Caco-2 (cell line): ENCODE measurements at regions not wholly inside any gene's neighbourhood (a gene's known extent, or its start where the extent isn't known, plus 50 kb on each side); places are given as distances from the start of the nearest gene placed in this dataset.

ENCODE experiments used
- BruUV-seq: library from RNA; stranded (reverse); fragments of 400-500 nt; replicated peaks from 2 replicates; lab custom pipeline; 2021; lab: Mats Ljungman, UMichigan
- CTCF ChIA-PET: fragments of 300-600 bp; sonication (Branson Sonifier 250); formaldehyde crosslinking; loops from one replicate; lab custom pipeline; 2022; ENCODE audit warnings: antibody characterized with exemption; lab: Charles Lee
- POLR2A ChIA-PET: fragments of 300-600 bp; sonication (Branson Sonifier 250); formaldehyde crosslinking; loops from one replicate; lab custom pipeline; 2022; ENCODE audit warnings: antibody characterized with exemption; lab: Charles Lee
- DNase-seq, 2 experiments: peaks; one replicate each; pipeline versions ENCODE4 v3.0.0 to v3.0.0-alpha.2; 2020 to 2022
- H3K27me3 ChIP-seq: replicated peaks from 2 replicates; pipeline ENCODE4 v1.6.0; 2011; ENCODE audit warnings: low read length; ENCODE audit not compliant: control insufficient read depth, insufficient read depth
- H3K36me3 ChIP-seq: 2 replicates; pipeline ENCODE4 v1.5.1; 2011; ENCODE audit warnings: low read length; ENCODE audit not compliant: control insufficient read depth, insufficient read depth
- H3K4me1 ChIP-seq: fragments of 250-450 bp; sonication (Bioruptor Pico); 2 replicates; pipeline ENCODE4 v1.5.1; 2020; ENCODE audit warnings: mild to moderate bottlenecking
- H3K4me3 ChIP-seq: 2 replicates; pipeline ENCODE4 v1.5.1; 2011; ENCODE audit warnings: low read depth, mild to moderate bottlenecking, control low read depth, low read length
- H3K9me3 ChIP-seq: fragments of 250-450 bp; sonication (Bioruptor Pico); 2 replicates; pipeline ENCODE4 v1.5.1; 2020; ENCODE audit warnings: mild to moderate bottlenecking, moderate library complexity
- H3K27ac Mint-ChIP-seq: one replicate; pipeline ENCODE4 v1.8.0; 2022; ENCODE audit warnings: mixed read lengths; ENCODE audit not compliant: unreplicated experiment
- H3K27me3 Mint-ChIP-seq: one replicate; pipeline ENCODE4 v1.8.0; 2022; ENCODE audit warnings: mixed read lengths; ENCODE audit not compliant: insufficient read depth, unreplicated experiment
- H3K36me3 Mint-ChIP-seq: one replicate; pipeline ENCODE4 v1.8.0; 2022; ENCODE audit warnings: mild to moderate bottlenecking, mixed read lengths; ENCODE audit not compliant: insufficient read depth, unreplicated experiment
- H3K4me1 Mint-ChIP-seq: one replicate; pipeline ENCODE4 v1.8.0; 2022; ENCODE audit warnings: low read depth, mixed read lengths; ENCODE audit not compliant: unreplicated experiment
- H3K4me3 Mint-ChIP-seq: one replicate; pipeline ENCODE4 v1.8.0; 2022; ENCODE audit warnings: mild to moderate bottlenecking, moderate library complexity, mixed read lengths; ENCODE audit not compliant: unreplicated experiment
- H3K9me3 Mint-ChIP-seq: one replicate; pipeline ENCODE4 v1.8.0; 2022; ENCODE audit warnings: mixed read lengths; ENCODE audit not compliant: unreplicated experiment
- intact Hi-C: fragments of 100-400 bp; cut with micrococcal nuclease; formaldehyde crosslinking; loops from one replicate; pipeline ENCODE4 v1.10.0; 2022; ENCODE audit not compliant: unreplicated experiment
- TF ChIP-seq, protein P1 (sequence below), 2 experiments: fragments of 200-600 bp in 1 of 2; IDR thresholded peaks; 1 replicate in 1 of 2; 2 replicates in 1 of 2; pipeline versions ENCODE4 v1.5.1 to v1.8.0; 2011 to 2022; ENCODE audit warnings: antibody characterized with exemption in 1 of 2, control low read depth in 1 of 2, inconsistent platforms in 1 of 2, low read depth in 1 of 2, low read length in 1 of 2, mild to moderate bottlenecking in 1 of 2, moderate library complexity in 1 of 2; ENCODE audit not compliant: insufficient read depth in 1 of 2, severe bottlenecking in 1 of 2, unreplicated experiment in 1 of 2

GRCh38 chr3:110955301-110955880 is 116.2 kb upstream of the NECTIN3 start:
- no peaks in the 10 kb centered on the region for H3K36me3 Mint-ChIP-seq
- no peaks in the 10 kb centered on the region for H3K36me3 ChIP-seq
- H3K4me3 ChIP-seq, result no peak overlapping the region
- TF ChIP-seq, protein P1, sequence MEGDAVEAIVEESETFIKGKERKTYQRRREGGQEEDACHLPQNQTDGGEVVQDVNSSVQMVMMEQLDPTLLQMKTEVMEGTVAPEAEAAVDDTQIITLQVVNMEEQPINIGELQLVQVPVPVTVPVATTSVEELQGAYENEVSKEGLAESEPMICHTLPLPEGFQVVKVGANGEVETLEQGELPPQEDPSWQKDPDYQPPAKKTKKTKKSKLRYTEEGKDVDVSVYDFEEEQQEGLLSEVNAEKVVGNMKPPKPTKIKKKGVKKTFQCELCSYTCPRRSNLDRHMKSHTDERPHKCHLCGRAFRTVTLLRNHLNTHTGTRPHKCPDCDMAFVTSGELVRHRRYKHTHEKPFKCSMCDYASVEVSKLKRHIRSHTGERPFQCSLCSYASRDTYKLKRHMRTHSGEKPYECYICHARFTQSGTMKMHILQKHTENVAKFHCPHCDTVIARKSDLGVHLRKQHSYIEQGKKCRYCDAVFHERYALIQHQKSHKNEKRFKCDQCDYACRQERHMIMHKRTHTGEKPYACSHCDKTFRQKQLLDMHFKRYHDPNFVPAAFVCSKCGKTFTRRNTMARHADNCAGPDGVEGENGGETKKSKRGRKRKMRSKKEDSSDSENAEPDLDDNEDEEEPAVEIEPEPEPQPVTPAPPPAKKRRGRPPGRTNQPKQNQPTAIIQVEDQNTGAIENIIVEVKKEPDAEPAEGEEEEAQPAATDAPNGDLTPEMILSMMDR (IDR thresholded peaks at IDR 0.05; ENCODE audit: insufficient read depth in 1 of 2, low read depth in 1 of 2, low read length in 1 of 2, severe bottlenecking in 1 of 2, unreplicated experiment in 1 of 2), result no peak
- H3K9me3 ChIP-seq, result 0 out of 2 replicates have a peak, but pooled peaks cover under 1% of the 10 kb centered on the region
- H3K27me3 Mint-ChIP-seq, result no peaks in the 10 kb centered on the region
- POLR2A ChIA-PET, result no interaction called here
- intact Hi-C loops, result no loop called here
- H3K4me3 Mint-ChIP-seq, result no peak overlapping the region
- no peak for DNase-seq
- no TSS peak for BruUV-seq
- H3K4me1 Mint-ChIP-seq, result no peaks in the 10 kb centered on the region
- H3K4me1 ChIP-seq, result no peaks in the 10 kb centered on the region
- no peak overlapping the region for H3K27ac Mint-ChIP-seq
- peaks cover 5% of the 10 kb centered on the region for H3K9me3 Mint-ChIP-seq
- CTCF ChIA-PET, result no interaction called here
- no peaks in the 10 kb centered on the region for H3K27me3 ChIP-seq

- POLR2A ChIA-PET, result no interaction called here
- Mint-ChIP-seq H3K4me3 (no peak overlapping the region), H3K36me3 (no peaks in the 10 kb centered on the region), H3K9me3 (peaks cover 9% of the 10 kb centered on the region), H3K27me3 (no peaks in the 10 kb centered on the region), H3K4me1 (no peaks in the 10 kb centered on the region), H3K27ac (no peak overlapping the region)
- Histone ChIP-seq H3K9me3 (peaks cover 7% of the 10 kb centered on the region; the same call in 1 of the 2 replicates), H3K36me3 (no peaks in the 10 kb centered on the region), H3K4me1 (no peaks in the 10 kb centered on the region), H3K4me3 (no peak overlapping the region), H3K27me3 (no peaks in the 10 kb centered on the region)
- no peak for DNase-seq
- TF ChIP-seq, protein P1 (IDR thresholded peaks at IDR 0.05; ENCODE audit: insufficient read depth in 1 of 2, low read depth in 1 of 2, low read length in 1 of 2, severe bottlenecking in 1 of 2, unreplicated experiment in 1 of 2), result no peak
- BruUV-seq, result no TSS peak
- intact Hi-C loops, result no loop called here
- CTCF ChIA-PET, result no interaction called here
These were observed 115.5 kb upstream of the NECTIN3 start for GRCh38 chr3:110956081-110956480.

- ChIA-PET POLR2A (no interaction called here), CTCF (no interaction called here)
- Histone ChIP-seq H3K4me3 (no peak overlapping the region), H3K4me1 (no peaks in the 10 kb centered on the region), H3K9me3 (peaks cover 15% of the 10 kb centered on the region; the same call in 1 of the 2 replicates), H3K36me3 (no peaks in the 10 kb centered on the region), H3K27me3 (no peaks in the 10 kb centered on the region)
- intact Hi-C loops, result no loop called here
- no peaks in the 10 kb centered on the region for H3K36me3 Mint-ChIP-seq
- TF ChIP-seq, protein P1 (IDR thresholded peaks at IDR 0.05; ENCODE audit: insufficient read depth in 1 of 2, low read depth in 1 of 2, low read length in 1 of 2, severe bottlenecking in 1 of 2, unreplicated experiment in 1 of 2), result no peak
- H3K27me3 Mint-ChIP-seq, result no peaks in the 10 kb centered on the region
- no TSS peak for BruUV-seq
- H3K27ac Mint-ChIP-seq, result no peak overlapping the region
- peaks cover 14% of the 10 kb centered on the region for H3K9me3 Mint-ChIP-seq
- no peak overlapping the region for H3K4me3 Mint-ChIP-seq
- H3K4me1 Mint-ChIP-seq, result no peaks in the 10 kb centered on the region
- DNase-seq, result no peak
These were observed 114.2 kb upstream of the NECTIN3 start for GRCh38 chr3:110957247-110958025.
